CD14-positive monocyte (primary cell): ENCODE measurements at regions not wholly inside any gene's neighbourhood (a gene's known extent, or its start where the extent isn't known, plus 50 kb on each side); places are given as distances from the start of the nearest gene placed in this dataset.

ENCODE experiments used
- DNase-seq, 3 donors: peaks; one replicate each; pipeline ENCODE4 v3.0.0-alpha.2; 2011 to 2022
- H2AFZ ChIP-seq: 2 replicates; pipeline ENCODE4 v1.6.0; 2012; ENCODE audit warnings: mild to moderate bottlenecking, low read depth, low read length, inconsistent platforms; ENCODE audit not compliant: insufficient read depth, poor library complexity, severe bottlenecking
- H3K27ac ChIP-seq, 2 donors: 1 replicate in 1 of 2; 2 replicates in 1 of 2; pipeline ENCODE4 v1.5.1; 2012 to 2013; ENCODE audit warnings: low read length in 2 of 2, control low read depth in 1 of 2, inconsistent platforms in 1 of 2, low read depth in 1 of 2, mild to moderate bottlenecking in 1 of 2
- H3K27me3 ChIP-seq, 2 donors: one replicate each; pipeline versions ENCODE4 v1.6.0 to v1.6.1; 2011 to 2013; ENCODE audit warnings: low read length in 2 of 2; ENCODE audit not compliant: control insufficient read depth in 2 of 2, insufficient read depth in 2 of 2
- H3K36me3 ChIP-seq, 2 donors: replicated peaks in 1 of 2; 1 replicate in 1 of 2; 2 replicates in 1 of 2; pipeline versions ENCODE4 v1.5.1 to v1.6.1; 2012 to 2013; ENCODE audit warnings: low read length in 2 of 2, control low read depth in 1 of 2, inconsistent platforms in 1 of 2, mild to moderate bottlenecking in 1 of 2; ENCODE audit not compliant: insufficient read depth in 2 of 2, control insufficient read depth in 1 of 2
- H3K4me1 ChIP-seq, 2 donors: 1 replicate in 1 of 2; 2 replicates in 1 of 2; pipeline versions ENCODE4 v1.5.1 to v1.6.1; 2012 to 2013; ENCODE audit warnings: low read length in 2 of 2, control low read depth in 1 of 2, inconsistent platforms in 1 of 2, mild to moderate bottlenecking in 1 of 2, moderate library complexity in 1 of 2; ENCODE audit not compliant: insufficient read depth in 2 of 2, control insufficient read depth in 1 of 2
- H3K4me2 ChIP-seq: replicated peaks from 2 replicates; pipeline ENCODE3; 2012; ENCODE audit warnings: low read length, moderate library complexity, mild to moderate bottlenecking; ENCODE audit not compliant: poor library complexity, severe bottlenecking; ENCODE audit errors: extremely low read depth
- H3K4me3 ChIP-seq, 3 experiments: fragments of 200-600 bp in 1 of 3; sonication (generic) in 1 of 3; replicated peaks in 1 of 3; 1 replicate in 2 of 3; 2 replicates in 1 of 3; pipeline ENCODE4 v1.5.1; 2011 to 2013; ENCODE audit warnings: low read length in 3 of 3, mild to moderate bottlenecking in 3 of 3, control low read depth in 2 of 3, low read depth in 2 of 3, inconsistent platforms in 1 of 3, moderate library complexity in 1 of 3
- H3K79me2 ChIP-seq: 2 replicates; pipeline ENCODE4 v1.6.0; 2012; ENCODE audit warnings: mild to moderate bottlenecking, control low read depth, inconsistent platforms, low read length, moderate library complexity; ENCODE audit not compliant: insufficient read depth
- H3K9ac ChIP-seq: 2 replicates; pipeline ENCODE4 v1.6.0; 2017; ENCODE audit warnings: low read length, mild to moderate bottlenecking; ENCODE audit not compliant: insufficient read depth, poor library complexity, severe bottlenecking
- H3K9me3 ChIP-seq, 2 donors: replicated peaks in 1 of 2; 1 replicate in 1 of 2; 2 replicates in 1 of 2; pipeline versions ENCODE4 v1.5.1 to v1.6.1; 2012 to 2013; ENCODE audit warnings: low read length in 2 of 2, control low read depth in 1 of 2; ENCODE audit not compliant: control insufficient read depth in 1 of 2, insufficient read depth in 1 of 2
- H4K20me1 ChIP-seq: 2 replicates; pipeline ENCODE4 v1.6.0; 2012; ENCODE audit warnings: mild to moderate bottlenecking, low read length, control low read depth, moderate library complexity; ENCODE audit not compliant: insufficient read depth
- H3K27ac Mint-ChIP-seq, 7 donors: one replicate each; pipeline ENCODE4 v1.8.0; 2020; ENCODE audit warnings: mild to moderate bottlenecking in 7 of 7, mixed read lengths in 7 of 7, moderate library complexity in 6 of 7, inconsistent platforms in 2 of 7
- H3K27me3 Mint-ChIP-seq, 3 donors: one replicate each; pipeline ENCODE4 v1.8.0; 2021 to 2022; ENCODE audit warnings: low read depth in 3 of 3, mild to moderate bottlenecking in 3 of 3, mixed read lengths in 3 of 3, moderate library complexity in 3 of 3, inconsistent platforms in 1 of 3
- H3K36me3 Mint-ChIP-seq, 2 donors: one replicate each; pipeline ENCODE4 v1.8.0; 2020; ENCODE audit warnings: mixed read lengths in 2 of 2, inconsistent platforms in 1 of 2, mild to moderate bottlenecking in 1 of 2
- H3K4me1 Mint-ChIP-seq: one replicate; pipeline ENCODE4 v1.8.0; 2020; ENCODE audit warnings: mild to moderate bottlenecking, mixed read lengths
- H3K4me3 Mint-ChIP-seq, 2 donors: one replicate each; pipeline ENCODE4 v1.8.0; 2020; ENCODE audit warnings: mild to moderate bottlenecking in 2 of 2, mixed read lengths in 2 of 2, moderate library complexity in 1 of 2
- H3K9me3 Mint-ChIP-seq, 7 donors: one replicate each; pipeline ENCODE4 v1.8.0; 2020 to 2022; ENCODE audit warnings: mixed read lengths in 7 of 7, mild to moderate bottlenecking in 6 of 7, moderate library complexity in 6 of 7, inconsistent platforms in 2 of 7
- WGBS: methylation state at CpG from one replicate; pipeline ENCODE4 v1.1.5; 2013; ENCODE audit warnings: missing lambda C conversion rate; ENCODE audit not compliant: insufficient coverage; 5-methylcytosine and 5-hydroxymethylcytosine counted together
- intact Hi-C, 2 donors: fragments of 100-400 bp; cut with micrococcal nuclease; formaldehyde crosslinking; loops; one replicate each; pipeline versions ENCODE4 v1.15.0 to v1.15.1; 2023
- TF ChIP-seq, protein P1 (sequence below): fragments of 200-600 bp; IDR thresholded peaks from one replicate; pipeline ENCODE4 v1.8.0; 2022; ENCODE audit warnings: antibody characterized with exemption, mild to moderate bottlenecking

DNA sequence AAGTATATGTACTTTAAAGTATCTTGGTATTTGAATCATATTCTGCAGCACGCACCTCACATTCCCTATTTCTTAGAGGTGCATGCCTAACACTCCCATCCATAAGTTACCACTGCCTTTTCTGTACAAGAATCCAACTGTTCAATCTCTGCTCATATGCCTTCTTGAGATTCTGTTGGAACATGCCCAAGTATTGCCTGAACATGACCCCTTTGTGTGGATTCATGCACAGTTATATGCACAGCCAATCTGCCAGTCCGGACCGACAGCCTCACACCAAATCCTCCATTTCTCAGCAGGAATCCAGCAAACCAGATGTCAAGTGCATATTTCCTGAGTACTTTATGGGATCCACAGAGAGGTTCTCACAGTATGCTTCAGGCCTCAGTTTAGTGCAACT, 222.0 kb downstream of the TMEM182 start:
- H3K27me3 Mint-ChIP-seq, result peaks cover 0 to 2% (median 1%) of the 10 kb centered on the region in 3 donors
- Histone ChIP-seq H3K27me3 (no peaks in the 10 kb centered on the region), H3K79me2 (no peaks in the 10 kb centered on the region), H3K27ac (no peak overlapping the region), H3K9me3 (no peaks in the 10 kb centered on the region), H3K36me3 (no peaks in the 10 kb centered on the region), H3K4me3 (no peak overlapping the region), H4K20me1 (no peaks in the 10 kb centered on the region), H3K4me1 (no peaks in the 10 kb centered on the region), H2AFZ (no peak overlapping the region), H3K9ac (no peak overlapping the region), H3K4me2 (no peak overlapping the region)
- WGBS, result 80% methylated on average over 1 of the region's 3 CpGs
- H3K9me3 Mint-ChIP-seq, result peaks cover 0 to 6% (median 2%) of the 10 kb centered on the region in 7 donors
- TF ChIP-seq, protein P1, sequence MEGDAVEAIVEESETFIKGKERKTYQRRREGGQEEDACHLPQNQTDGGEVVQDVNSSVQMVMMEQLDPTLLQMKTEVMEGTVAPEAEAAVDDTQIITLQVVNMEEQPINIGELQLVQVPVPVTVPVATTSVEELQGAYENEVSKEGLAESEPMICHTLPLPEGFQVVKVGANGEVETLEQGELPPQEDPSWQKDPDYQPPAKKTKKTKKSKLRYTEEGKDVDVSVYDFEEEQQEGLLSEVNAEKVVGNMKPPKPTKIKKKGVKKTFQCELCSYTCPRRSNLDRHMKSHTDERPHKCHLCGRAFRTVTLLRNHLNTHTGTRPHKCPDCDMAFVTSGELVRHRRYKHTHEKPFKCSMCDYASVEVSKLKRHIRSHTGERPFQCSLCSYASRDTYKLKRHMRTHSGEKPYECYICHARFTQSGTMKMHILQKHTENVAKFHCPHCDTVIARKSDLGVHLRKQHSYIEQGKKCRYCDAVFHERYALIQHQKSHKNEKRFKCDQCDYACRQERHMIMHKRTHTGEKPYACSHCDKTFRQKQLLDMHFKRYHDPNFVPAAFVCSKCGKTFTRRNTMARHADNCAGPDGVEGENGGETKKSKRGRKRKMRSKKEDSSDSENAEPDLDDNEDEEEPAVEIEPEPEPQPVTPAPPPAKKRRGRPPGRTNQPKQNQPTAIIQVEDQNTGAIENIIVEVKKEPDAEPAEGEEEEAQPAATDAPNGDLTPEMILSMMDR, result no peak
- no peak overlapping the region for H3K27ac Mint-ChIP-seq
- no peaks in the 10 kb centered on the region for H3K4me1 Mint-ChIP-seq
- no peak overlapping the region for H3K4me3 Mint-ChIP-seq
- H3K36me3 Mint-ChIP-seq, result no peaks in the 10 kb centered on the region
- intact Hi-C loops, result no loop called here
- DNase-seq, result no peak

DNA sequence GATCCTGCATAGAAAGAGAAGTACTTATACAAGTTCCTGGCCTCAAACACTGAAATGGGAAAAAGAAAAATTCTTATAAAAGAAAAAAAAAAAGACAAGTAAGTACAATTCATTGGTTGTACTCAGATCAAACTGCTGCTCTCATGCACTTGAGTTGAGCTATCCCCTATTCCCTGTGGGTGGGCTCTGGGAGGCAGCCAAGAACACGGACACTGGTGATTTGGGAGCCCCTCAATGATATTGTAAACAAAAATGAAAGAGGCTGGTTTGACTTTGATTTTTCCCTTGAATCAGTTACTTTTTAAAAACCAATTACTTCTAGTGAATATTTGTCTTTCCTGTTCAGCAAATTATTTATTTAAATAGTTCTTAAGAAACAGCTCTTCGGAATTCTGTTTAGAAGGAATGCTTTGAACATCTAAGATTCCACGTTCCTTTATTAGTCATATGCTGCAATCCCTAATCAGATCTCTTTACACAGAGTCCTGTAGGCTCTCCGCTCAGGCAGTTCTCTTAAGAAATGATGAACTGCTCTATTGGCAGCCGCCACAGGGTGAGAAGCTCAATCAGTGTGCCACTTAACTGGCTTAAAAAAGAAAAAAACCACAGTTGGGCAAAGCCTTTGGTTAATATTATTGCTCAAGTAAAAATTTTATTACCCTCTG, 225.1 kb downstream of the TMEM182 start:
- Mint-ChIP-seq H3K36me3 (no peaks in the 10 kb centered on the region), H3K4me3 (no peak overlapping the region), H3K27ac (no peak overlapping the region), H3K9me3 (peaks cover 0 to 6% (median 2%) of the 10 kb centered on the region in 7 donors), H3K4me1 (no peaks in the 10 kb centered on the region), H3K27me3 (peaks cover 0 to 2% (median 1%) of the 10 kb centered on the region in 3 donors)
- Histone ChIP-seq H3K9me3 (no peaks in the 10 kb centered on the region), H3K27ac (no peak overlapping the region), H3K36me3 (no peaks in the 10 kb centered on the region), H3K79me2 (no peaks in the 10 kb centered on the region), H3K27me3 (no peaks in the 10 kb centered on the region), H3K4me3 (no peak overlapping the region), H3K4me1 (no peaks in the 10 kb centered on the region), H3K9ac (no peak overlapping the region), H2AFZ (no peak overlapping the region), H3K4me2 (no peak overlapping the region), H4K20me1 (no peaks in the 10 kb centered on the region)
- intact Hi-C loops, result no loop called here
- no peak for DNase-seq
- TF ChIP-seq, protein P1, result no peak
- WGBS, result 100% methylated on average over 2 of the region's 5 CpGs
